Heart left ventricle (tissue), 13 donors: ENCODE measurements at regions not wholly inside any gene's neighbourhood (a gene's known extent, or its start where the extent isn't known, plus 50 kb on each side); places are given as distances from the start of the nearest gene placed in this dataset.

Source experiments
- POLR2A ChIP-seq, 2 donors: fragments of 450-650 bp; IDR thresholded peaks; one replicate each; pipeline ENCODE4 v1.6.1; 2017; ENCODE audit warnings: antibody characterized with exemption in 2 of 2, mild to moderate bottlenecking in 2 of 2, moderate library complexity in 2 of 2
- TF ChIP-seq, protein P1 (sequence below), 12 donors: fragments of 200-600 bp; sonication (generic) in 4 of 12; IDR thresholded peaks; one replicate each; pipeline versions ENCODE4 v1.5.0 to v1.8.0; 2018 to 2022; ENCODE audit warnings: antibody characterized with exemption in 12 of 12, mild to moderate bottlenecking in 5 of 12
- donor health status: ischemic (EF 13 %, LVEDD 7.1; RV severe dilation, severe dysfunction).
- donor health status: DM: no; HTN: yes; CAD: no.
- donor health status: DM: no; HTN: no; CAD: no.
- donor health status: ischemic (EF 25% LVEDD 6.9; RV normal size, moderate dysfunction).
- donor health status: ischemic (EF 25% LVEDD 5.7; RV mildly dilated, moderate dysfunction).
- donor health status: ischemic (EF 35%, LVEDD 5.7; RV mildly dilated, moderate dysfunction).
- donor health status: nonischemic (EF 11% LVEDD 7.7; RV severe dilation, severe dysfunction).
- donor health status: DM: yes; HTN: yes; CAD: no.
- donor health status: PGD.
- donor health status: ischemic (EF 29% LVEDD 5.4; RV normal size, mild dysfunction).
- donor health status: nonischemic (EF 23%, LVEDD 6.1; RV moderate dilation, normal function).

DNA sequence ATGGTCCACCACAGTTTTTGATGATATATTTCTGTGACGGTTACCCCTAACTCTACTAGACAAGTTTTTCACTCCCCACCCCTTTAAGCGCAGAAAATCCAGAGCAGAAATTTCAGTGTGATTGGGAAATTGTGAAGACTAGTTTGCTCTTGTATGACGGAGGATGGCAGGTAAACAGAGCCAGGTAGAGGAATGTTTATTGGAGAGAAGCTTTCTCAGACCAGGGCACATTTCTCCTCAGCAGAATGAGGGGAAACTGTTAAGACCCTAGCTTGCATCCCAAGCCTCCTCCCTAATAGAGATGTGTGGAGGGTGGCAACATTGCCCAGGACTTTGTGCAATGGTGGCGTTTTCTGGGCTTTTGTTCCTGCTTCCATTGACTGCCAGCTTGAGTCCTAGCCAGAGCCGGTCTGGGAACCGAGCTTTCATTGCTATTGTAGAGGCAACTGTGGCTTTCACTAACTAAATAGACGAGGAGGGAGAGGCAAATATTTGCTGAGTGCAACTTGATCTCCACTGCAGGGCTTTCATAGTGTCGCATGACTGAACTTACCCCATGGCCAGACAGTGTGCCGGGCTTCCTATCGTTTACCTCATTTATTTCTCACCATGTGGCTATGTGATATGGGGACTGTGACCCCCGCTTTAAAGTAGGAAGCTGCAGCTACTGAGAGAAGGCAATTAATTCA lies 159.6 kb upstream of the MPHOSPH6 start:
- TF ChIP-seq, protein P1, sequence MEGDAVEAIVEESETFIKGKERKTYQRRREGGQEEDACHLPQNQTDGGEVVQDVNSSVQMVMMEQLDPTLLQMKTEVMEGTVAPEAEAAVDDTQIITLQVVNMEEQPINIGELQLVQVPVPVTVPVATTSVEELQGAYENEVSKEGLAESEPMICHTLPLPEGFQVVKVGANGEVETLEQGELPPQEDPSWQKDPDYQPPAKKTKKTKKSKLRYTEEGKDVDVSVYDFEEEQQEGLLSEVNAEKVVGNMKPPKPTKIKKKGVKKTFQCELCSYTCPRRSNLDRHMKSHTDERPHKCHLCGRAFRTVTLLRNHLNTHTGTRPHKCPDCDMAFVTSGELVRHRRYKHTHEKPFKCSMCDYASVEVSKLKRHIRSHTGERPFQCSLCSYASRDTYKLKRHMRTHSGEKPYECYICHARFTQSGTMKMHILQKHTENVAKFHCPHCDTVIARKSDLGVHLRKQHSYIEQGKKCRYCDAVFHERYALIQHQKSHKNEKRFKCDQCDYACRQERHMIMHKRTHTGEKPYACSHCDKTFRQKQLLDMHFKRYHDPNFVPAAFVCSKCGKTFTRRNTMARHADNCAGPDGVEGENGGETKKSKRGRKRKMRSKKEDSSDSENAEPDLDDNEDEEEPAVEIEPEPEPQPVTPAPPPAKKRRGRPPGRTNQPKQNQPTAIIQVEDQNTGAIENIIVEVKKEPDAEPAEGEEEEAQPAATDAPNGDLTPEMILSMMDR (IDR thresholded peaks at IDR 0.05): no peak
- TF ChIP-seq POLR2A (IDR thresholded peaks at IDR 0.05): no peak
